ENCODE measurements at regions not wholly inside any gene's neighbourhood (a gene's known extent, or its start where the extent isn't known, plus 50 kb on each side); places are given as distances from the start of the nearest gene placed in this dataset.

DNA sequence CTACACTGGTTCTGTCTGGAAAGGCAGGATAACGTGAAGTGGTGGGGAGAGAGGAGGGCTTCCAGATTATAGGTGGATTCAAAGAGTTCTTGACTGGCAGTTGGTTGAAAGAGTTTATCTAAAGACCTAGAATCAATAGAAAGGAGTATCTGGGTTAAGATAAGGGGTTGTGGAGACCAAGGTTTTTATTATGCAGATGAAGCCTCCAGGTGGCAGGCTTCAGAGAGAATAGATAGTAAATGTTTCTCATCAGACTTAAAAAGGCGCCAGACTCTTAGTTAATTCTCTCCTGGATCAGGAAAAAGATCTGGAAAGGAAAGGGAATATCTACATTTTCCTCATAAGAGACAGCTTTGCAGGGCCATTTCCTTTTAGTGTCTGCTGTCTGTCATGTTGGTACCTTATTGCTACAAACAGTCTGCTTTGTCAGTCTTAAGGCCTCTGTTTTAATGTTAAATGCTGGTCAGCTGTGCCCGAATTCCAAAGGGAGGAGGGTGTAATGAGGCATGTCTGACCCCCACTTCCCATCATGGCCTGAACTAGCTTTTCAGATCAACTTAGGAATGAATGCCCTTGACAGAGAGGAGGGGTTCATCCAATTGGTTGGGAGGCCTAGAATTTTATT is 401.3 kb downstream of the FUT8 start:
- WGBS (ENCODE audit: insufficient coverage, insufficient replicate concordance, low lambda C conversion rate, missing lambda C conversion rate), result 51% methylated on average over 3 of the region's 3 CpGs
- ChIA-PET CTCF (no interaction called here), RAD21 (ENCODE audit: unreplicated experiment) (no interaction called here)
- no peak for TF ChIP-seq ESRRA (IDR thresholded peaks at IDR 0.05; ENCODE audit: low read length)
- TF ChIP-seq SREBF1 (IDR thresholded peaks at IDR 0.05; ENCODE audit: low read length), result no peak
- TF ChIP-seq NR2C1 (IDR thresholded peaks at IDR 0.05), result no peak
- TF ChIP-seq TAF1 (IDR thresholded peaks at IDR 0.05; ENCODE audit: borderline replicate concordance, low read depth, low read length), result no peak
- no peak for TF ChIP-seq NBN (IDR thresholded peaks at IDR 0.05)
- no peak for TF ChIP-seq ZZZ3 (IDR thresholded peaks at IDR 0.05; ENCODE audit: control insufficient read depth, insufficient read length, low read depth)
- no peak for TF ChIP-seq MYC (IDR thresholded peaks at IDR 0.05; ENCODE audit: insufficient read depth, insufficient read length, insufficient replicate concordance, low read length, severe bottlenecking)
- TF ChIP-seq, protein P1, sequence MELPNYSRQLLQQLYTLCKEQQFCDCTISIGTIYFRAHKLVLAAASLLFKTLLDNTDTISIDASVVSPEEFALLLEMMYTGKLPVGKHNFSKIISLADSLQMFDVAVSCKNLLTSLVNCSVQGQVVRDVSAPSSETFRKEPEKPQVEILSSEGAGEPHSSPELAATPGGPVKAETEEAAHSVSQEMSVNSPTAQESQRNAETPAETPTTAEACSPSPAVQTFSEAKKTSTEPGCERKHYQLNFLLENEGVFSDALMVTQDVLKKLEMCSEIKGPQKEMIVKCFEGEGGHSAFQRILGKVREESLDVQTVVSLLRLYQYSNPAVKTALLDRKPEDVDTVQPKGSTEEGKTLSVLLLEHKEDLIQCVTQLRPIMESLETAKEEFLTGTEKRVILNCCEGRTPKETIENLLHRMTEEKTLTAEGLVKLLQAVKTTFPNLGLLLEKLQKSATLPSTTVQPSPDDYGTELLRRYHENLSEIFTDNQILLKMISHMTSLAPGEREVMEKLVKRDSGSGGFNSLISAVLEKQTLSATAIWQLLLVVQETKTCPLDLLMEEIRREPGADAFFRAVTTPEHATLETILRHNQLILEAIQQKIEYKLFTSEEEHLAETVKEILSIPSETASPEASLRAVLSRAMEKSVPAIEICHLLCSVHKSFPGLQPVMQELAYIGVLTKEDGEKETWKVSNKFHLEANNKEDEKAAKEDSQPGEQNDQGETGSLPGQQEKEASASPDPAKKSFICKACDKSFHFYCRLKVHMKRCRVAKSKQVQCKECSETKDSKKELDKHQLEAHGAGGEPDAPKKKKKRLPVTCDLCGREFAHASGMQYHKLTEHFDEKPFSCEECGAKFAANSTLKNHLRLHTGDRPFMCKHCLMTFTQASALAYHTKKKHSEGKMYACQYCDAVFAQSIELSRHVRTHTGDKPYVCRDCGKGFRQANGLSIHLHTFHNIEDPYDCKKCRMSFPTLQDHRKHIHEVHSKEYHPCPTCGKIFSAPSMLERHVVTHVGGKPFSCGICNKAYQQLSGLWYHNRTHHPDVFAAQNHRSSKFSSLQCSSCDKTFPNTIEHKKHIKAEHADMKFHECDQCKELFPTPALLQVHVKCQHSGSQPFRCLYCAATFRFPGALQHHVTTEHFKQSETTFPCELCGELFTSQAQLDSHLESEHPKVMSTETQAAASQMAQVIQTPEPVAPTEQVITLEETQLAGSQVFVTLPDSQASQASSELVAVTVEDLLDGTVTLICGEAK (IDR thresholded peaks at IDR 0.05; ENCODE audit: borderline replicate concordance), result no peak
- no peak for TF ChIP-seq NRF1 (conservative IDR thresholded peaks at IDR 0.05; ENCODE audit: low read depth, low read length)
- no peak for TF ChIP-seq MEF2B (IDR thresholded peaks at IDR 0.05; ENCODE audit: partially characterized antibody, poor library complexity, severe bottlenecking)
- TF ChIP-seq, protein P2, sequence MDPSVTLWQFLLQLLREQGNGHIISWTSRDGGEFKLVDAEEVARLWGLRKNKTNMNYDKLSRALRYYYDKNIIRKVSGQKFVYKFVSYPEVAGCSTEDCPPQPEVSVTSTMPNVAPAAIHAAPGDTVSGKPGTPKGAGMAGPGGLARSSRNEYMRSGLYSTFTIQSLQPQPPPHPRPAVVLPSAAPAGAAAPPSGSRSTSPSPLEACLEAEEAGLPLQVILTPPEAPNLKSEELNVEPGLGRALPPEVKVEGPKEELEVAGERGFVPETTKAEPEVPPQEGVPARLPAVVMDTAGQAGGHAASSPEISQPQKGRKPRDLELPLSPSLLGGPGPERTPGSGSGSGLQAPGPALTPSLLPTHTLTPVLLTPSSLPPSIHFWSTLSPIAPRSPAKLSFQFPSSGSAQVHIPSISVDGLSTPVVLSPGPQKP (IDR thresholded peaks at IDR 0.05; ENCODE audit: low read depth, low read length), result no peak
- no peak for TF ChIP-seq MEF2A (IDR thresholded peaks at IDR 0.05; ENCODE audit: insufficient read depth, low read depth, low read length)
- TF ChIP-seq NR2F1 (conservative IDR thresholded peaks at IDR 0.05), result no peak
- TF ChIP-seq, protein P3, sequence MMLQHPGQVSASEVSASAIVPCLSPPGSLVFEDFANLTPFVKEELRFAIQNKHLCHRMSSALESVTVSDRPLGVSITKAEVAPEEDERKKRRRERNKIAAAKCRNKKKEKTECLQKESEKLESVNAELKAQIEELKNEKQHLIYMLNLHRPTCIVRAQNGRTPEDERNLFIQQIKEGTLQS (IDR thresholded peaks at IDR 0.05; ENCODE audit: borderline replicate concordance, extremely low read depth, low read depth, low read length), result no peak
- no peak for TF ChIP-seq WRNIP1 (IDR thresholded peaks at IDR 0.05; ENCODE audit: borderline replicate concordance, low read depth, low read length)
- no peak for TF ChIP-seq RBBP5 (conservative IDR thresholded peaks at IDR 0.05)
- TF ChIP-seq, protein P4, sequence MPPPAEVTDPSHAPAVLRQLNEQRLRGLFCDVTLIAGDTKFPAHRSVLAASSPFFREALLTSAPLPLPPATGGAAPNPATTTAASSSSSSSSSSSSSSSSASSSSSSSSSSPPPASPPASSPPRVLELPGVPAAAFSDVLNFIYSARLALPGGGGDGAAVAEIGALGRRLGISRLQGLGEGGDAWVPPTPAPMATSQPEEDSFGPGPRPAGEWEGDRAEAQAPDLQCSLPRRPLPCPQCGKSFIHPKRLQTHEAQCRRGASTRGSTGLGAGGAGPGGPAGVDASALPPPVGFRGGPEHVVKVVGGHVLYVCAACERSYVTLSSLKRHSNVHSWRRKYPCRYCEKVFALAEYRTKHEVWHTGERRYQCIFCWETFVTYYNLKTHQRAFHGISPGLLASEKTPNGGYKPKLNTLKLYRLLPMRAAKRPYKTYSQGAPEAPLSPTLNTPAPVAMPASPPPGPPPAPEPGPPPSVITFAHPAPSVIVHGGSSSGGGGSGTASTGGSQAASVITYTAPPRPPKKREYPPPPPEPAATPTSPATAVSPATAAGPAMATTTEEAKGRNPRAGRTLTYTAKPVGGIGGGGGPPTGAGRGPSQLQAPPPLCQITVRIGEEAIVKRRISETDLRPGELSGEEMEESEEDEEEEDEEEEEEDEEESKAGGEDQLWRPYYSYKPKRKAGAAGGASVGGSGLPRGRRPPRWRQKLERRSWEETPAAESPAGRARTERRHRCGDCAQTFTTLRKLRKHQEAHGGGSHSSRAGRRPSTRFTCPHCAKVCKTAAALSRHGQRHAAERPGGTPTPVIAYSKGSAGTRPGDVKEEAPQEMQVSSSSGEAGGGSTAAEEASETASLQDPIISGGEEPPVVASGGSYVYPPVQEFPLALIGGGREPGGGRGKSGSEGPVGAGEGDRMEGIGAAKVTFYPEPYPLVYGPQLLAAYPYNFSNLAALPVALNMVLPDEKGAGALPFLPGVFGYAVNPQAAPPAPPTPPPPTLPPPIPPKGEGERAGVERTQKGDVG (CRISPR knock-in tag; IDR thresholded peaks at IDR 0.05), result no peak

More for the DNA sequence above, 401.3 kb downstream of the FUT8 start:
- intact Hi-C loops (cut with micrococcal nuclease; ENCODE audit: unreplicated experiment), result no loop called here
- in situ Hi-C loops (cut with MboI), result no loop called here
- Histone ChIP-seq H3K27me3 (replicated peaks in 1 of 2; ENCODE audit: control insufficient read depth in 2 of 2, insufficient read depth in 2 of 2, low read length in 1 of 2) (no peaks in the 10 kb centered on the region), H3K27ac (ENCODE audit: control insufficient read depth, insufficient read depth) (no peak overlapping the region), H3K9me3 (replicated peaks; ENCODE audit: control insufficient read depth, insufficient read depth, low read length) (peaks cover 6% of the 10 kb centered on the region; the same call in 2 of the 3 replicates), H3K4me2 (ENCODE audit: control insufficient read depth, insufficient read depth) (no peak overlapping the region), H3K4me1 (ENCODE audit: control insufficient read depth, insufficient read depth, low read length) (no peaks in the 10 kb centered on the region), H3K36me3 (ENCODE audit: control insufficient read depth in 2 of 2, insufficient read depth in 2 of 2, low read length in 1 of 2) (no peaks in the 10 kb centered on the region), H3K4me3 (no peak overlapping the region), H2AFZ (ENCODE audit: control insufficient read depth, low read depth, low read length) (no peak overlapping the region), H3K9ac (ENCODE audit: control insufficient read depth, insufficient read depth, low read length) (no peak overlapping the region), H4K20me1 (ENCODE audit: control insufficient read depth, insufficient read depth) (no peaks in the 10 kb centered on the region), H3K79me2 (ENCODE audit: control insufficient read depth, insufficient read depth, low read length) (no peaks in the 10 kb centered on the region)
- no TSS peak for BruUV-seq (replicated peaks)
- FAIRE-seq, result no peak
- DNase-seq (ENCODE audit: low read depth, low spot score), result no peak
- no peak for ATAC-seq
- ChIA-PET SMC1A (ENCODE audit: uncharacterized antibody, unreplicated experiment) (no interaction called here), POLR2A (no interaction called here)

All from GM12878 (cell line).